ENCODE measurements at regions not wholly inside any gene's neighbourhood (a gene's known extent, or its start where the extent isn't known, plus 50 kb on each side); places are given as distances from the start of the nearest gene placed in this dataset.

GRCh38 chr2:234640657-234641056 is 143.8 kb upstream of the ARL4C start:
- DNase-seq (no peak), ATAC-seq (ENCODE audit: poor library complexity) (no peak)
- intact Hi-C loops (cut with DNase I), result no loop called here

GRCh38 chr2:234638966-234639365 is 142.1 kb upstream of the ARL4C start:
- intact Hi-C loops (cut with DNase I), result no loop called here
- DNase-seq (no peak), ATAC-seq (ENCODE audit: poor library complexity) (no peak)

- ATAC-seq (ENCODE audit: poor library complexity) (no peak), DNase-seq (no peak)
- intact Hi-C loops (cut with DNase I), result no loop called here
These were observed 138.4 kb upstream of the ARL4C start for GRCh38 chr2:234635284-234635683.

- no peak for DNase-seq
- intact Hi-C loops (cut with DNase I), result no loop called here
- ATAC-seq (ENCODE audit: poor library complexity), result no peak
These were observed 136.8 kb upstream of the ARL4C start for GRCh38 chr2:234633581-234634230.

- ATAC-seq (ENCODE audit: poor library complexity) (no peak), DNase-seq (no peak)
- intact Hi-C loops (cut with DNase I), result no loop called here
These were observed 135.9 kb upstream of the ARL4C start for GRCh38 chr2:234632527-234633391.

GRCh38 chr2:234631646-234632514 is 135.0 kb upstream of the ARL4C start:
- no peak for ATAC-seq (ENCODE audit: poor library complexity)
- DNase-seq, result no peak
- intact Hi-C loops (cut with DNase I), result no loop called here

GRCh38 chr2:234630801-234631261 is 133.9 kb upstream of the ARL4C start:
- ATAC-seq (ENCODE audit: poor library complexity) (no peak), DNase-seq (no peak)
- intact Hi-C loops (cut with DNase I), result no loop called here

GRCh38 chr2:234629596-234629995 is 132.7 kb upstream of the ARL4C start:
- no peak for ATAC-seq (ENCODE audit: poor library complexity)
- DNase-seq, result no peak
- intact Hi-C loops (cut with DNase I), result no loop called here

- intact Hi-C loops (cut with DNase I), result no loop called here
- DNase-seq (no peak), ATAC-seq (ENCODE audit: poor library complexity) (no peak)
These were observed 132.1 kb upstream of the ARL4C start for GRCh38 chr2:234628953-234629352.

GRCh38 chr2:234627308-234627707 is 130.4 kb upstream of the ARL4C start:
- DNase-seq (no peak), ATAC-seq (ENCODE audit: poor library complexity) (no peak)
- intact Hi-C loops (cut with DNase I), result no loop called here

- intact Hi-C loops (cut with DNase I), result no loop called here
- DNase-seq (no peak), ATAC-seq (ENCODE audit: poor library complexity) (no peak)
These were observed 129.8 kb upstream of the ARL4C start for GRCh38 chr2:234626566-234627130.

GRCh38 chr2:234625626-234626250 is 128.9 kb upstream of the ARL4C start:
- no peak for DNase-seq
- intact Hi-C loops (cut with DNase I), result no loop called here
- no peak for ATAC-seq (ENCODE audit: poor library complexity)

- no peak for ATAC-seq (ENCODE audit: poor library complexity)
- intact Hi-C loops (cut with DNase I), result no loop called here
- DNase-seq, result no peak
These were observed 126.7 kb upstream of the ARL4C start for GRCh38 chr2:234623521-234623991.

GRCh38 chr2:234621120-234621519 is 124.2 kb upstream of the ARL4C start:
- ATAC-seq (ENCODE audit: poor library complexity), result no peak
- no peak for DNase-seq
- intact Hi-C loops (cut with DNase I), result no loop called here

GRCh38 chr2:234620018-234620417 is 123.1 kb upstream of the ARL4C start:
- ATAC-seq (ENCODE audit: poor library complexity), result no peak
- no peak for DNase-seq
- intact Hi-C loops (cut with DNase I), result no loop called here

GRCh38 chr2:234615643-234616356 is 118.9 kb upstream of the ARL4C start:
- intact Hi-C loops (cut with DNase I), result no loop called here
- DNase-seq, result no peak
- no peak for ATAC-seq (ENCODE audit: poor library complexity)

GRCh38 chr2:234611209-234611608 is 114.3 kb upstream of the ARL4C start:
- no peak for ATAC-seq (ENCODE audit: poor library complexity)

GRCh38 chr2:234608946-234609345 is 112.1 kb upstream of the ARL4C start:
- no peak for DNase-seq
- no peak for ATAC-seq (ENCODE audit: poor library complexity)
- intact Hi-C loops (cut with DNase I), result no loop called here

More at GRCh38 chr2:234611209-234611608, 114.3 kb upstream of the ARL4C start:
- DNase-seq, result no peak
- intact Hi-C loops (cut with DNase I), result no loop called here
